Mesendoderm (in vitro differentiated cells): ENCODE measurements at regions not wholly inside any gene's neighbourhood (a gene's known extent, or its start where the extent isn't known, plus 50 kb on each side); places are given as distances from the start of the nearest gene placed in this dataset. TPM values are rescaled to one million over a fixed set of nuclear protein-coding genes. Genes with fewer than 3 reads are reported as not detected.

ENCODE experiments used
- DNase-seq: peaks from one replicate; pipeline ENCODE4 v3.0.0; 2013
- H2AK5ac ChIP-seq: 2 replicates; pipeline ENCODE4 v1.6.1; 2013; ENCODE audit warnings: low read length, inconsistent platforms
- H2BK120ac ChIP-seq: 2 replicates; pipeline ENCODE4 v1.6.1; 2013; ENCODE audit warnings: low read depth, mild to moderate bottlenecking, low read length, moderate library complexity, mixed read lengths
- H2BK15ac ChIP-seq: replicated peaks from 2 replicates; pipeline ENCODE4 v1.6.1; 2013; ENCODE audit warnings: low read depth, mild to moderate bottlenecking, moderate library complexity
- H2BK5ac ChIP-seq: 2 replicates; pipeline ENCODE4 v1.6.1; 2013; ENCODE audit warnings: low read length, inconsistent platforms
- H3K18ac ChIP-seq: 2 replicates; pipeline ENCODE4 v1.6.1; 2013; ENCODE audit warnings: mild to moderate bottlenecking, low read length, mixed read lengths
- H3K23ac ChIP-seq: one replicate; pipeline ENCODE4 v1.6.1; 2013; ENCODE audit warnings: low read length
- H3K27ac ChIP-seq: 2 replicates; pipeline ENCODE4 v1.5.1; 2013; ENCODE audit warnings: low read depth, mild to moderate bottlenecking, inconsistent platforms, low read length, moderate library complexity
- H3K27me3 ChIP-seq: 2 replicates; pipeline ENCODE4 v1.6.1; 2013; ENCODE audit warnings: low read length, control low read depth, mild to moderate bottlenecking, inconsistent platforms; ENCODE audit not compliant: insufficient read depth, poor library complexity
- H3K36me3 ChIP-seq: 2 replicates; pipeline ENCODE4 v1.6.1; 2013; ENCODE audit warnings: low read length, inconsistent platforms; ENCODE audit not compliant: control insufficient read depth, insufficient read depth
- H3K4ac ChIP-seq: one replicate; pipeline ENCODE4 v1.6.1; 2013; ENCODE audit warnings: low read depth, mild to moderate bottlenecking, low read length, moderate library complexity
- H3K4me1 ChIP-seq: 2 replicates; pipeline ENCODE4 v1.6.1; 2013; ENCODE audit warnings: low read depth, low read length, inconsistent platforms; ENCODE audit not compliant: control insufficient read depth
- H3K4me2 ChIP-seq: 2 replicates; pipeline ENCODE4 v1.6.1; 2013; ENCODE audit warnings: low read length
- H3K4me3 ChIP-seq: 2 replicates; pipeline ENCODE4 v1.5.1; 2013; ENCODE audit warnings: mild to moderate bottlenecking, low read length
- H3K56ac ChIP-seq: one replicate; pipeline ENCODE4 v1.6.1; 2013; ENCODE audit warnings: low read length
- H3K79me1 ChIP-seq: 2 replicates; pipeline ENCODE4 v1.6.1; 2013; ENCODE audit warnings: low read length, inconsistent platforms
- H3K79me2 ChIP-seq: 2 replicates; pipeline ENCODE4 v1.6.1; 2013; ENCODE audit warnings: mild to moderate bottlenecking, low read length; ENCODE audit not compliant: control insufficient read depth, insufficient read depth
- H3K9ac ChIP-seq: 2 replicates; pipeline ENCODE4 v1.6.1; 2013; ENCODE audit warnings: low read length, inconsistent platforms
- H4K5ac ChIP-seq: one replicate; pipeline ENCODE4 v1.6.1; 2013; ENCODE audit warnings: low read length
- H4K8ac ChIP-seq: one replicate; pipeline ENCODE4 v1.6.1; 2013; ENCODE audit warnings: low read depth, mild to moderate bottlenecking, control low read depth, low read length, moderate library complexity
- WGBS: extraction: QIAGEN DNeasy Blood & Tissue Kit; methylation state at CpG from one replicate; pipeline ENCODE4 v1.1.7; 2013; ENCODE audit warnings: low lambda C conversion rate, missing lambda C conversion rate; ENCODE audit not compliant: insufficient coverage; ENCODE audit errors: extremely low coverage; 5-methylcytosine and 5-hydroxymethylcytosine counted together
- small RNA-seq: library from polyadenylated mRNA; stranded (forward); fragments of <200 nt; extraction: miRNeasy Mini kit (QIAGEN cat#:217004); gene quantifications from one replicate; pipeline ENCODE3, GENCODE V24; 2013; ENCODE audit not compliant: insufficient read depth

- H2AK5ac ChIP-seq = no peak overlapping the region
- H3K4me2 ChIP-seq = no peak overlapping the region
- no peak overlapping the region for H2BK15ac ChIP-seq
- no peaks in the 10 kb centered on the region for H3K36me3 ChIP-seq
- H3K56ac ChIP-seq = no peak overlapping the region
- no peak overlapping the region for H3K4me3 ChIP-seq
- H3K79me1 ChIP-seq = no peaks in the 10 kb centered on the region
- no peak overlapping the region for H2BK5ac ChIP-seq
- H3K23ac ChIP-seq = no peak overlapping the region
- H4K5ac ChIP-seq = no peak overlapping the region
- no CpG with 5 or more reads among the region's 15 CpGs for WGBS
- no peaks in the 10 kb centered on the region for H3K27me3 ChIP-seq
- no peak overlapping the region for H2BK120ac ChIP-seq
- H3K4ac ChIP-seq = no peak overlapping the region
- no peak overlapping the region for H4K8ac ChIP-seq
- H3K9ac ChIP-seq = no peak overlapping the region
- no peaks in the 10 kb centered on the region for H3K4me1 ChIP-seq
- DNase-seq = no peak
- no peak overlapping the region for H3K18ac ChIP-seq
- no peaks in the 10 kb centered on the region for H3K79me2 ChIP-seq
- H3K27ac ChIP-seq = no peak overlapping the region
Measured at GRCh38 chr11:62017878-62018655, 50.6 kb upstream of the FTH1 start.

Small RNA genes lying in the stretch of these regions (small RNA-seq; reads per million reads assigned to genes)
- not detected for gene AP003733.2
